ENCODE measurements at regions not wholly inside any gene's neighbourhood (a gene's known extent, or its start where the extent isn't known, plus 50 kb on each side); places are given as distances from the start of the nearest gene placed in this dataset.
"Not testable (repeated sequence)": the region's sequence is repeated elsewhere in the genome, so short reads cannot be mapped to it uniquely, and the experiment has no call there.

DNA sequence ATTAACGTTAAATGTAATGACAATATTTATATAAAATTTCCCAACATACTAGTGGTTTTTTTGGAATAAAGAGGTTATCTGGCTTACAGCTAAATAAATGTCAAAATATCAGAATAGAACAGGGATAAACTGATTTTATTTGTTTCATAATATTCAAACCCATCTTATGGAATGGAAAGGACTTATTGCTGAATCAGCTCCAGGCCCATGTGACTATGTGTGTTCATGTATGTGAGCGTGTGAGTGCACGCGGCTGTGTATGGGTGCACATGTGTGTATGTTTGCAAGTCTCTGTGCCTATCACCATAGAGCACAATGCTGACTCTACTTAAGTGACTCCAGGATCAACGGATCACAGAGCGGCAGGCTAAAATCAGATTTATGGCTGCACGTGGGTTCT, 392.3 kb upstream of the GRM7 start:
- TF ChIP-seq POLR2A (IDR thresholded peaks at IDR 0.05): no peak
- TF ChIP-seq CTCF (IDR thresholded peaks at IDR 0.05): no peak
- Histone ChIP-seq H3K27ac (no peak overlapping the region), H3K27me3 (no peaks in the 10 kb centered on the region), H3K36me3 (no peaks in the 10 kb centered on the region), H3K9me3 (no peaks in the 10 kb centered on the region), H3K4me1 (no peaks in the 10 kb centered on the region), H3K4me3 (no peak overlapping the region)
- no peak for DNase-seq
- intact Hi-C loops (cut with DNase I; ENCODE audit: low total_unique reads): no loop called here

DNA sequence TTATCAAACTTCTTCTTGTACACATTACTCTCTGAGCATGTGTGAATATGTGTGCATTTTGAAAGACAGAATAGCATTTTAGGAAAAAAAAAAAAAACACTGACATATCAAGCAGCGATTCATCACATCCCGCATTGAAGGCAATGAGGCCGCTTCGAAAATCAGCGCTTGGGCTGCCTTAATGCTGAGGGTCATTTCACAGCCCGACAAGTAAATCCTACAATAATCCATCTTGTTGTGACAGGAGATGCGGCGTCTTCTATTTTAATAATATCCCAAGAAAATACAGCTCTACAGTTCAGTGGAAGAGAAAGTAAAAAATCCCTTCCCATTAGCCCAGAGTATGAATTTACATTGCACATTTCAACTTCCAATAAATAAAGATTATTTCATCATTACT, 389.2 kb upstream of the GRM7 start:
- TF ChIP-seq POLR2A (IDR thresholded peaks at IDR 0.05): no peak
- no peak for TF ChIP-seq CTCF (IDR thresholded peaks at IDR 0.05)
- H3K4me3 ChIP-seq: no peak overlapping the region
- H3K9me3 ChIP-seq: no peaks in the 10 kb centered on the region
- DNase-seq: no peak
- H3K27me3 ChIP-seq: no peaks in the 10 kb centered on the region
- H3K4me1 ChIP-seq: no peaks in the 10 kb centered on the region
- H3K27ac ChIP-seq: no peak overlapping the region
- intact Hi-C loops (cut with DNase I; ENCODE audit: low total_unique reads): no loop called here
- no peaks in the 10 kb centered on the region for H3K36me3 ChIP-seq

- DNase-seq; H3K9me3 ChIP-seq; H3K36me3 ChIP-seq; intact Hi-C loops (cut with DNase I; ENCODE audit: low total_unique reads); H3K4me1 ChIP-seq; H3K27ac ChIP-seq; H3K4me3 ChIP-seq; H3K27me3 ChIP-seq: not testable (repeated sequence)
These were observed 370.2 kb upstream of the GRM7 start for GRCh38 chr3:6490487-6491327.

- Histone ChIP-seq H3K27me3 (no peaks in the 10 kb centered on the region), H3K4me3 (no peak overlapping the region), H3K9me3 (no peaks in the 10 kb centered on the region), H3K36me3 (no peaks in the 10 kb centered on the region), H3K4me1 (no peaks in the 10 kb centered on the region), H3K27ac (no peak overlapping the region)
- TF ChIP-seq CTCF (IDR thresholded peaks at IDR 0.05): no peak
- no peak for TF ChIP-seq POLR2A (IDR thresholded peaks at IDR 0.05)
- intact Hi-C loops (cut with DNase I; ENCODE audit: low total_unique reads): no loop called here
- DNase-seq: no peak
These were observed 369.1 kb upstream of the GRM7 start for GRCh38 chr3:6491768-6492167.

DNA sequence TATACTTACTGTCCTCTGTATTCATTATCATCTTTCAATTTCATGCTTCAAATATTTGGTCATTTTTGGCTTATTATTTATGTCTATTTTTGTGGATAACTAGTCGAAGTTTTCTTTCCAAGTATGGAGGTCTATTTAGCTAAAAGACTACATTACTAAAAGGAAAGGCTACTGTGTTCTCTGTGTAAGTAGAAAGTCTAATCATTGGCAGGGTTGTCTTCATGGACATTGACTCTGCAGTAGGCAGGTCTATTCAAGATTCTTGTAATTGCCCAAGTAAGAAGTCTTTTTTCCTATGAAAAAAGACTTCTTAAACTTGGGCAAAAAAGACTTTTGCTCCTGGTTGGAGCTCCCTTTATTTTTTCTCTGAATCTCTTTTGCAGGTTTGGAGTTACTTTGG, 368.6 kb upstream of the GRM7 start:
- no peak for TF ChIP-seq POLR2A (IDR thresholded peaks at IDR 0.05)
- no peak overlapping the region for H3K27ac ChIP-seq
- no peaks in the 10 kb centered on the region for H3K36me3 ChIP-seq
- no peaks in the 10 kb centered on the region for H3K4me1 ChIP-seq
- H3K4me3 ChIP-seq: no peak overlapping the region
- H3K27me3 ChIP-seq: no peaks in the 10 kb centered on the region
- no peak for DNase-seq
- intact Hi-C loops (cut with DNase I; ENCODE audit: low total_unique reads): no loop called here
- no peaks in the 10 kb centered on the region for H3K9me3 ChIP-seq

- intact Hi-C loops (cut with DNase I; ENCODE audit: low total_unique reads): not testable (repeated sequence)
These were observed 362.0 kb upstream of the GRM7 start for GRCh38 chr3:6498944-6499343.

GRCh38 chr3:6504347-6504746, 356.6 kb upstream of the GRM7 start:
- Histone ChIP-seq H3K9me3 (no peaks in the 10 kb centered on the region), H3K27me3 (no peaks in the 10 kb centered on the region), H3K36me3 (no peaks in the 10 kb centered on the region), H3K4me1 (no peaks in the 10 kb centered on the region), H3K27ac (no peak overlapping the region), H3K4me3 (no peak overlapping the region)
- no peak for TF ChIP-seq POLR2A (IDR thresholded peaks at IDR 0.05)
- no peak for TF ChIP-seq CTCF (IDR thresholded peaks at IDR 0.05)
- no peak for DNase-seq
- intact Hi-C loops (cut with DNase I; ENCODE audit: low total_unique reads): no loop called here

More at GRCh38 chr3:6498944-6499343, 362.0 kb upstream of the GRM7 start:
- not testable (repeated sequence) for H3K4me1 ChIP-seq, H3K27ac ChIP-seq, H3K36me3 ChIP-seq, H3K4me3 ChIP-seq, H3K9me3 ChIP-seq, H3K27me3 ChIP-seq, DNase-seq
